SK-N-MC (cell line): ENCODE measurements at regions not wholly inside any gene's neighbourhood (a gene's known extent, or its start where the extent isn't known, plus 50 kb on each side); places are given as distances from the start of the nearest gene placed in this dataset.

Experiments used
- DNase-seq: peaks from one replicate; pipeline ENCODE4 v3.0.0-alpha.2; 2011; ENCODE audit warnings: low read depth, low spot score
- H3K27ac ChIP-seq: fragments of 200-600 bp; sonication (generic); 2 replicates; pipeline ENCODE4 v1.5.1; 2016; ENCODE audit warnings: mixed run types
- H3K36me3 ChIP-seq: fragments of 200-600 bp; sonication (generic); 2 replicates; pipeline ENCODE4 v1.6.1; 2017; ENCODE audit warnings: antibody characterized with exemption, low read length, mixed read lengths; ENCODE audit not compliant: insufficient read depth
- H3K4me3 ChIP-seq: fragments of 200-600 bp; sonication (generic); 2 replicates; pipeline ENCODE4 v1.5.1; 2016
- H3K9ac ChIP-seq: fragments of 200-600 bp; sonication (generic); 2 replicates; pipeline ENCODE4 v1.8.0; 2017; ENCODE audit warnings: mixed run types, mixed read lengths; ENCODE audit not compliant: insufficient read length
- H3K9me3 ChIP-seq: fragments of 200-600 bp; sonication (generic); 2 replicates; pipeline ENCODE4 v1.6.1; 2017; ENCODE audit warnings: low read depth, mild to moderate bottlenecking, antibody characterized with exemption, low read length, moderate library complexity, mixed read lengths
- EZH2 ChIP-seq: fragments of 200-600 bp; sonication (generic); IDR thresholded peaks from one replicate; pipeline ENCODE4 v1.6.1; 2017; ENCODE audit warnings: antibody characterized with exemption
- FOXP2 ChIP-seq: optimal IDR thresholded peaks from 2 replicates; pipeline ENCODE3; 2011; ENCODE audit warnings: mild to moderate bottlenecking, moderate library complexity; ENCODE audit not compliant: insufficient read depth; ENCODE audit errors: extremely low read length, control extremely low read depth
- POLR2AphosphoS5 ChIP-seq: IDR thresholded peaks from 2 replicates; pipeline ENCODE4 v1.6.1; 2012; ENCODE audit warnings: mild to moderate bottlenecking, low read depth, low read length, borderline replicate concordance

DNA sequence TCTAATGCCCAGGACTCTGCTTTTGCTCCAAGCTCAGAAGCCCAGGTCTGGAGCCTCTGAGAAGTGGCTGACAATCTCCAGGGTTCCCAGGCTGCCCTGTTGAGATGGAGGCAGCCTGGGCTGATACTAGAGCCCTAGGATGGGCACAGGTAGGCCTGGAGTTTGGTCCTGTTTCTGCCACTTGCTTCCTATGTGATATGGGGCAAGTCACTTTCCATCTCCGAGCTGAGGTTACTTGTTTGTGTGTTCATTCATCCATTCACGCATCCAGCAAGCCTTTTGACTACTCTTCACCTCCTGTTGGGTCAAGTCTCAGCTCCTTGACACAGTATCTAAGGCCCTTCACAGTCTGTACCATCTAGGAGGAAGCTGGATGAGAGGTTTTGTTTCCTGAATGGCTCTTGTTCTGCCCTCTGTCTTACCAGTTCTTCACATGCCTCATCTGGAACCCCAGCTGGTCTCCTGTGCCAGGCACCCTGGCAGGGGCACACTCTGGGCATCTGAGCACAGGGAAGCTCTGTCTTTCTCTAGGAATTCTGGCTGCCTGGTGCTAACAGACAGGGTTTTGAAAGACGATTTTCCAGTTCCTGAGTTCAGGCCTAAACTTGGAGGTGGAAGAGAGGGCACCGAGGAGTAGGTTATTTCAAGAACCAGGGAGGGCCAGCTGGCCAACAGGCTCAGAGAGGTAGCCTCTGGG lies 53.2 kb upstream of the AMPD3 start:
- H3K27ac ChIP-seq: peak overlapping the region; percentile 72
- DNase-seq: no peak

More for the DNA sequence above, 53.2 kb upstream of the AMPD3 start:
- Histone ChIP-seq H3K36me3 (no peaks in the 10 kb centered on the region), H3K9me3 (no peaks in the 10 kb centered on the region), H3K9ac (no peak overlapping the region), H3K4me3 (no peak overlapping the region)
- TF ChIP-seq EZH2: no peak
- no peak for TF ChIP-seq FOXP2
- no peak for TF ChIP-seq POLR2AphosphoS5
